SK-N-MC (cell line): ENCODE measurements at regions not wholly inside any gene's neighbourhood (a gene's known extent, or its start where the extent isn't known, plus 50 kb on each side); places are given as distances from the start of the nearest gene placed in this dataset.

Experiments
- EZH2 ChIP-seq: fragments of 200-600 bp; sonication (generic); IDR thresholded peaks from one replicate; pipeline ENCODE4 v1.6.1; 2017; ENCODE audit warnings: antibody characterized with exemption
- FOXP2 ChIP-seq: optimal IDR thresholded peaks from 2 replicates; pipeline ENCODE3; 2011; ENCODE audit warnings: mild to moderate bottlenecking, moderate library complexity; ENCODE audit not compliant: insufficient read depth; ENCODE audit errors: extremely low read length, control extremely low read depth
- POLR2AphosphoS5 ChIP-seq: IDR thresholded peaks from 2 replicates; pipeline ENCODE4 v1.6.1; 2012; ENCODE audit warnings: mild to moderate bottlenecking, low read depth, low read length, borderline replicate concordance

- TF ChIP-seq EZH2: no peak
- no peak for TF ChIP-seq POLR2AphosphoS5
- no peak for TF ChIP-seq FOXP2
Observed at GRCh38 chr6:149228311-149228955, 89.1 kb upstream of the TAB2 start.
